OCI-LY3 (cell line): ENCODE measurements at regions not wholly inside any gene's neighbourhood (a gene's known extent, or its start where the extent isn't known, plus 50 kb on each side); places are given as distances from the start of the nearest gene placed in this dataset.

Experiments
- H2AFZ ChIP-seq: fragments of 200-600, 300-600 bp; shearing (Covaris generic); 2 replicates; pipeline ENCODE4 v1.6.0; 2014; ENCODE audit warnings: antibody characterized with exemption, low read depth, low read length
- H3K27ac ChIP-seq: fragments of 200-600, 300-600 bp; sonication (generic); 2 replicates; pipeline ENCODE4 v1.5.1; 2014; ENCODE audit warnings: mild to moderate bottlenecking, low read length, moderate library complexity, mixed read lengths
- H3K27me3 ChIP-seq: fragments of 200-600, 300-600 bp; sonication (generic); 2 replicates; pipeline ENCODE4 v1.6.1; 2014; ENCODE audit warnings: low read depth, low read length, mixed read lengths
- H3K36me3 ChIP-seq: fragments of 200-600, 300-600 bp; sonication (generic); replicated peaks from 2 replicates; pipeline ENCODE3; 2014; ENCODE audit warnings: low read depth, low read length, mixed read lengths
- H3K4me1 ChIP-seq: fragments of 300-600, 200-600 bp; sonication (generic); 2 replicates; pipeline ENCODE4 v1.6.1; 2014; ENCODE audit warnings: low read length, mixed read lengths
- H3K4me2 ChIP-seq: fragments of 200-600, 300-600 bp; sonication (generic); 2 replicates; pipeline ENCODE4 v1.6.1; 2014; ENCODE audit warnings: low read length, mixed read lengths
- H3K4me3 ChIP-seq: fragments of 300-600, 200-600 bp; sonication (generic); 2 replicates; pipeline ENCODE4 v1.5.1; 2014; ENCODE audit warnings: antibody characterized with exemption, mild to moderate bottlenecking, low read length, moderate library complexity
- H3K79me2 ChIP-seq: fragments of 300-600, 200-600 bp; shearing (Covaris generic); 2 replicates; pipeline ENCODE4 v1.6.1; 2014; ENCODE audit warnings: mild to moderate bottlenecking, low read length, mixed read lengths
- H3K9ac ChIP-seq: fragments of 300-600, 200-600 bp; shearing (Covaris generic); 2 replicates; pipeline ENCODE4 v1.6.0; 2014; ENCODE audit warnings: mild to moderate bottlenecking, low read length, moderate library complexity
- H3K9me3 ChIP-seq: fragments of 200-600, 300-600 bp; shearing (Covaris generic); 2 replicates; pipeline ENCODE4 v1.6.1; 2014; ENCODE audit warnings: low read length, mixed read lengths; ENCODE audit not compliant: insufficient read depth
- H4K20me1 ChIP-seq: fragments of 200-600, 300-600 bp; sonication (generic); 2 replicates; pipeline ENCODE4 v1.6.1; 2016; ENCODE audit warnings: low read length, mixed read lengths; ENCODE audit not compliant: insufficient read depth
- CTCF ChIP-seq: fragments of 200-600, 300-600 bp; sonication (generic); IDR thresholded peaks from 2 replicates; pipeline ENCODE4 v1.5.1; 2014; ENCODE audit warnings: antibody characterized with exemption, low read length, low read depth
- EZH2phosphoT487 ChIP-seq: fragments of 200-600 bp; shearing (Covaris generic); IDR thresholded peaks from 2 replicates; pipeline ENCODE4 v1.6.1; 2018; ENCODE audit warnings: antibody characterized with exemption, mixed run types, low read depth

GRCh38 chrX:147679356-147680005, 232.2 kb upstream of the FMR1 start:
- TF ChIP-seq CTCF = no peak
- no peak for TF ChIP-seq EZH2phosphoT487
- Histone ChIP-seq H3K4me2 (no peak overlapping the region), H3K9ac (no peak overlapping the region), H3K27ac (no peak overlapping the region), H4K20me1 (no peaks in the 10 kb centered on the region), H3K36me3 (no peaks in the 10 kb centered on the region), H3K27me3 (no peaks in the 10 kb centered on the region), H3K4me3 (no peak overlapping the region), H3K4me1 (no peaks in the 10 kb centered on the region), H3K9me3 (no peaks in the 10 kb centered on the region), H2AFZ (no peak overlapping the region), H3K79me2 (no peaks in the 10 kb centered on the region)

- Histone ChIP-seq H3K79me2 (no peaks in the 10 kb centered on the region), H3K27ac (no peak overlapping the region), H3K9me3 (no peaks in the 10 kb centered on the region), H4K20me1 (no peaks in the 10 kb centered on the region), H3K36me3 (no peaks in the 10 kb centered on the region), H3K4me2 (no peak overlapping the region), H3K27me3 (no peaks in the 10 kb centered on the region), H3K4me3 (no peak overlapping the region), H2AFZ (no peak overlapping the region), H3K4me1 (no peaks in the 10 kb centered on the region), H3K9ac (no peak overlapping the region)
- TF ChIP-seq CTCF (no peak), EZH2phosphoT487 (no peak)
Observed at GRCh38 chrX:147680251-147680650, 231.5 kb upstream of the FMR1 start.

GRCh38 chrX:147693511-147693910, 218.2 kb upstream of the FMR1 start:
- H3K9me3 ChIP-seq = no peaks in the 10 kb centered on the region
- no peak overlapping the region for H3K27ac ChIP-seq
- no peaks in the 10 kb centered on the region for H4K20me1 ChIP-seq
- no peaks in the 10 kb centered on the region for H3K27me3 ChIP-seq
- no peaks in the 10 kb centered on the region for H3K36me3 ChIP-seq
- no peak overlapping the region for H3K4me2 ChIP-seq
- no peak overlapping the region for H2AFZ ChIP-seq
- H3K9ac ChIP-seq = no peak overlapping the region
- H3K4me3 ChIP-seq = no peak overlapping the region
- H3K4me1 ChIP-seq = no peaks in the 10 kb centered on the region
- H3K79me2 ChIP-seq = no peaks in the 10 kb centered on the region
- TF ChIP-seq EZH2phosphoT487 = no peak

- H3K4me2 ChIP-seq = no peak overlapping the region
Observed at GRCh38 chrX:147699061-147699460, 212.7 kb upstream of the FMR1 start.

More at GRCh38 chrX:147699061-147699460, 212.7 kb upstream of the FMR1 start:
- Histone ChIP-seq H3K9ac (no peak overlapping the region), H3K27me3 (no peaks in the 10 kb centered on the region), H3K79me2 (no peaks in the 10 kb centered on the region), H3K4me1 (no peaks in the 10 kb centered on the region), H3K36me3 (no peaks in the 10 kb centered on the region), H2AFZ (no peak overlapping the region), H3K4me3 (no peak overlapping the region), H4K20me1 (no peaks in the 10 kb centered on the region), H3K9me3 (no peaks in the 10 kb centered on the region), H3K27ac (no peak overlapping the region)
- TF ChIP-seq CTCF = no peak
- TF ChIP-seq EZH2phosphoT487 = no peak
